HG03135 (cell line): ENCODE measurements at regions not wholly inside any gene's neighbourhood (a gene's known extent, or its start where the extent isn't known, plus 50 kb on each side); places are given as distances from the start of the nearest gene placed in this dataset.

Experiments
- ATAC-seq: cut with Tn5 transposase; IDR thresholded peaks from one replicate; pipeline ENCODE4 v1.9.1; 2021; ENCODE audit warnings: mild to moderate bottlenecking, moderate library complexity; ENCODE audit not compliant: unreplicated experiment

- ATAC-seq: no peak
Observed at GRCh38 chr7:131624536-131624935, 68.1 kb upstream of the PODXL start.

- ATAC-seq: no peak
Observed at GRCh38 chr7:131623154-131623553, 66.7 kb upstream of the PODXL start.

GRCh38 chr7:131621652-131622051 is 65.2 kb upstream of the PODXL start:
- ATAC-seq: no peak

- ATAC-seq: no peak
Observed at GRCh38 chr7:131620673-131621609, 64.5 kb upstream of the PODXL start.

GRCh38 chr7:131619336-131620305 is 63.2 kb upstream of the PODXL start:
- ATAC-seq: no peak

- no peak for ATAC-seq
Observed at GRCh38 chr7:131618391-131618790, 62.0 kb upstream of the PODXL start.

GRCh38 chr7:131616487-131617200 is 60.2 kb upstream of the PODXL start:
- no peak for ATAC-seq

GRCh38 chr7:131613909-131614308 is 57.5 kb upstream of the PODXL start:
- ATAC-seq: no peak

- ATAC-seq: no peak
Observed at GRCh38 chr7:131610007-131610406, 53.6 kb upstream of the PODXL start.

- no peak for ATAC-seq
Observed at GRCh38 chr7:131608116-131608500, 51.7 kb upstream of the PODXL start.

- no peak for ATAC-seq
Observed at GRCh38 chr7:131607291-131608115, 51.1 kb upstream of the PODXL start.

- ATAC-seq: no peak
Observed at GRCh38 chr7:131606346-131607290, 50.2 kb upstream of the PODXL start.
